ENCODE measurements at regions not wholly inside any gene's neighbourhood (a gene's known extent, or its start where the extent isn't known, plus 50 kb on each side); places are given as distances from the start of the nearest gene placed in this dataset.

DNA sequence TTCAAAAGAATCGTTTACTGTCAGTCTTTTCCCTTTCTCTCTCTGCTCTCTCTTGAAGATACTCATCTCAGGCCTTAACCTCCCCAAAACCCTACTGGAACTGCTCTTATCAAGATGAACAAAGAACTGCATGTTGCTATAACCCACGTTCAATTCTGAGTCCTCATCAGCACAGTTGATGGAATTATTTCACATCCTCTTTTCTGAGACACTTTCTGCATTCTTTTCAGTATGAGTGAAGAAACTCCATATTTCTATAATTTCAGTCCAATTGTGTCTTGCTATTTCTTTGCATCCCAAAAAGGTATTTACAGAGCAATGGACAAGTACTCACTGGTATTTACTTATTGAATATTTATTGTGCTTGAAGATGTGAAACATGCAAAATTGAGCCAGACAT, 160.1 kb upstream of the CPNE8 start:
- no peak overlapping the region for H3K4me3 ChIP-seq
- H3K36me3 ChIP-seq = no peaks in the 10 kb centered on the region
- TF ChIP-seq, protein P1, sequence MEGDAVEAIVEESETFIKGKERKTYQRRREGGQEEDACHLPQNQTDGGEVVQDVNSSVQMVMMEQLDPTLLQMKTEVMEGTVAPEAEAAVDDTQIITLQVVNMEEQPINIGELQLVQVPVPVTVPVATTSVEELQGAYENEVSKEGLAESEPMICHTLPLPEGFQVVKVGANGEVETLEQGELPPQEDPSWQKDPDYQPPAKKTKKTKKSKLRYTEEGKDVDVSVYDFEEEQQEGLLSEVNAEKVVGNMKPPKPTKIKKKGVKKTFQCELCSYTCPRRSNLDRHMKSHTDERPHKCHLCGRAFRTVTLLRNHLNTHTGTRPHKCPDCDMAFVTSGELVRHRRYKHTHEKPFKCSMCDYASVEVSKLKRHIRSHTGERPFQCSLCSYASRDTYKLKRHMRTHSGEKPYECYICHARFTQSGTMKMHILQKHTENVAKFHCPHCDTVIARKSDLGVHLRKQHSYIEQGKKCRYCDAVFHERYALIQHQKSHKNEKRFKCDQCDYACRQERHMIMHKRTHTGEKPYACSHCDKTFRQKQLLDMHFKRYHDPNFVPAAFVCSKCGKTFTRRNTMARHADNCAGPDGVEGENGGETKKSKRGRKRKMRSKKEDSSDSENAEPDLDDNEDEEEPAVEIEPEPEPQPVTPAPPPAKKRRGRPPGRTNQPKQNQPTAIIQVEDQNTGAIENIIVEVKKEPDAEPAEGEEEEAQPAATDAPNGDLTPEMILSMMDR (IDR thresholded peaks at IDR 0.05; ENCODE audit: borderline replicate concordance) = no peak
- no peaks in the 10 kb centered on the region for H3K9me3 ChIP-seq (replicated peaks)
- H3K27ac ChIP-seq (replicated peaks) = no peak overlapping the region
- no peak for DNase-seq
- intact Hi-C loops (cut with micrococcal nuclease) = no loop called here
- no peaks in the 10 kb centered on the region for H3K4me1 ChIP-seq
- no peaks in the 10 kb centered on the region for H3K27me3 ChIP-seq (ENCODE audit: low read depth)

DNA sequence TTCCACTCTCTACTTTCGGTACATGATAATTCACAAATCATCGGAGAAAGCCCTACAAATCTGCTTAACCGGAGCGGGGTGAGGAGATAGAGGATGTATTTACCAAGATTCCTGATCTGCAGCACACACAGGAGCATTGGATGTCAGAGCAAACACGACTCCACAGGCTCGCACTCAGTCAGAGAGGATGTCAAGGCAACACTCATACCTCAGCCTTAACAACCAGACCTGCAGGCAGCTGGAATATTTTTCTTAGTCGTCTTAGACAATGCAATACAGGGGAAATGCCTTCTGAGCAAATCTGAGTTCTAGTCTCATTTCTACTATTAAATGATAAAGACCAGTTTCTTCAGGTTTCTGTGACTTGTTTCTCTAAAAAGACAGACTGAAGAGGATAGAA, 159.3 kb upstream of the CPNE8 start:
- no peaks in the 10 kb centered on the region for H3K27me3 ChIP-seq (ENCODE audit: low read depth)

DNA sequence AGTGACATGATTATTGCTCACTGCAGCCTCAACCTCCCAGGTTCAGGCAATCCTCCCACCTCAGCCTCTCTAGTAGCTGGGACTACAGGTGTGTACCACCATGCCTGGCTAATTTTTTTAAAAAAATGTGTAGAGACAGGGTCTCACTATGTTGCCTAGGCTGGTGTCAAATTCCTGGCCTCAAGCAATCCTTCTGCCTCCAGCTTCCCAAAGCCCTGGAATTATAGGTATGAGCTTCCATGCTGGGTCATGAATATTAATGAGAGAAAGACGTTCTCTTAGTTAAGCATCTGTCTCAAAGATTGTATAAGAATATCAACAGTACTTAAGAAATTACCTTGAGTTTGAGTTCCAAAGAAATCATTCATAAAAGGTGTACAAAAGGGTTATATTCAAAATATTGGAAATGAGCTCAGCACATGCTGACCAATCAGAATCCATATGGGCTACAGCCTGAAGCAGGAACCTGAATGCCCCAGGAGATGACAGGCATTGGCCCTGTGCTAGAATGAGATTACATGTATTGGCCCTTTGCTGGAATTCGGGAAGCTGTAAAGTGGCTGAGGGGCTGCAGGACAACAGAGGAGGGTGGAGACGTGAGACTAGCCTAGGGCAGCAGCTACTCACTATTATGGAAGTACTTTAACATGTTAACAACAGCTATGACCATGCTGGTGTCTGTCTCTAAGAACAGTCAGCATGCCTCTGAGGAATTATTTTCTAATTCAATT, 157.0 kb upstream of the CPNE8 start:
- no peaks in the 10 kb centered on the region for H3K27me3 ChIP-seq (ENCODE audit: low read depth)
- intact Hi-C loops (cut with micrococcal nuclease) = no loop called here
- TF ChIP-seq, protein P1 (IDR thresholded peaks at IDR 0.05; ENCODE audit: borderline replicate concordance) = no peak
- DNase-seq = no peak
- no peak overlapping the region for H3K4me3 ChIP-seq
- H3K36me3 ChIP-seq = no peaks in the 10 kb centered on the region
- no peaks in the 10 kb centered on the region for H3K4me1 ChIP-seq
- H3K9me3 ChIP-seq (replicated peaks) = no peaks in the 10 kb centered on the region
- H3K27ac ChIP-seq (replicated peaks) = no peak overlapping the region

More for the DNA sequence above, 159.3 kb upstream of the CPNE8 start:
- H3K9me3 ChIP-seq (replicated peaks) = no peaks in the 10 kb centered on the region
- H3K4me3 ChIP-seq = no peak overlapping the region
- H3K27ac ChIP-seq (replicated peaks) = no peak overlapping the region
- H3K36me3 ChIP-seq = no peaks in the 10 kb centered on the region
- H3K4me1 ChIP-seq = no peaks in the 10 kb centered on the region
- intact Hi-C loops (cut with micrococcal nuclease) = no loop called here
- DNase-seq = no peak
- TF ChIP-seq, protein P1 (IDR thresholded peaks at IDR 0.05; ENCODE audit: borderline replicate concordance) = no peak

DNA sequence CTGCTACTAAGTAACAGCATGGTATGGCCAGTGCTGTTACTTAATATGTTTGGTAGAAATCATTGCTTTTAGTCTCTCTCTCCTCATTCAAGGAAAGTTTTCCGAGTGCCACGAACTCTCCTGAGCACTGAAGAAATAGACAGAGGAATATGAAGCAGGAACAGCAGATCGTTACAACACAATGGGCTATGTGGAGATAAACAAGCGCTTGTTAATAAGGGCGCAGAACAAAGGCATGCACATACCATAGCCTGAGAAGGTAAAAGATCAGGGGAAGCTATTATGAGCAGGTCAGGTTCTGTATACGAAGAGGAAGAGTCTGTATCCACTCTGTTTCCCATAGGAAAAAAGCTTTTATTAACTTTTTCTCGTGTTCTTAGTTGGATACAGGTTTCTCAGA, 156.2 kb upstream of the CPNE8 start:
- TF ChIP-seq, protein P1 (IDR thresholded peaks at IDR 0.05; ENCODE audit: borderline replicate concordance) = no peak
- Histone ChIP-seq H3K4me1 (no peaks in the 10 kb centered on the region), H3K27ac (replicated peaks) (no peak overlapping the region), H3K9me3 (replicated peaks) (no peaks in the 10 kb centered on the region), H3K27me3 (ENCODE audit: low read depth) (no peaks in the 10 kb centered on the region), H3K36me3 (no peaks in the 10 kb centered on the region), H3K4me3 (no peak overlapping the region)
- intact Hi-C loops (cut with micrococcal nuclease) = no loop called here
- no peak for DNase-seq

DNA sequence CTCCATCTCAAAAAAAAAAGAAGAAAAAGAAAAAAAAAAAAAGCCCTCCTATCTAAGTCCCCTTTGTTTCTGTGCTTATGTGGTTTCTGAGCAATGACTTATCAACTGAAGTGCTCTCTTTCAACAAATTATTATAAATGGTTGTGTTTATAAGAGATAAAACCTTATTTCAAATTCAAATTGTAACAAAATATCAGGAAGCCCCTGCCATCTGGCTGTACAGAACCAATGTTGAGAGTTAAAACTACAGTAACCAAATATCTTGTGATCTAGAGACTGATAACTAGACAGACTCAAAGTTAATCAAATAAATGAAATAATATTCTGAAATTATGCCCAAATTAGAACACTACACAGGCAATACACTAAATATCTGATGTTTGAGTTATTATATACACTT, 143.0 kb upstream of the CPNE8 start:
- TF ChIP-seq, protein P1 (IDR thresholded peaks at IDR 0.05; ENCODE audit: borderline replicate concordance) = no peak
- Histone ChIP-seq H3K27ac (replicated peaks) (no peak overlapping the region), H3K9me3 (replicated peaks) (no peaks in the 10 kb centered on the region), H3K4me1 (peaks cover 7% of the 10 kb centered on the region), H3K27me3 (ENCODE audit: low read depth) (no peaks in the 10 kb centered on the region), H3K36me3 (no peaks in the 10 kb centered on the region), H3K4me3 (no peak overlapping the region)
- no peak for DNase-seq
- intact Hi-C loops (cut with micrococcal nuclease) = no loop called here
